ENCODE measurements at regions not wholly inside any gene's neighbourhood (a gene's known extent, or its start where the extent isn't known, plus 50 kb on each side); places are given as distances from the start of the nearest gene placed in this dataset.

GRCh38 chr11:97982512-97982911 is 1038.2 kb upstream of the CNTN5 start:
- FAIRE-seq, result no peak
- no peak for DNase-seq (ENCODE audit: low read depth in 1 of 2, low spot score in 1 of 2)
- Histone ChIP-seq H3K27ac (no peak overlapping the region), H3K9me3 (no peaks in the 10 kb centered on the region), H3K4me1 (no peaks in the 10 kb centered on the region), H3K4me3 (no peak overlapping the region), H3K4me2 (no peak overlapping the region)
- no peak for ATAC-seq
- ChIA-PET POLR2A (no interaction called here), CTCF (no interaction called here)
- no peak for TF ChIP-seq POLR2AphosphoS2 (conservative IDR thresholded peaks at IDR 0.05; ENCODE audit: low read length)
- TF ChIP-seq NR3C1 (IDR thresholded peaks at IDR 0.05), result no peak
- TF ChIP-seq ATOH8 (CRISPR knock-in tag; IDR thresholded peaks at IDR 0.05; ENCODE audit: low read depth), result no peak
- no peak for TF ChIP-seq CEBPB (IDR thresholded peaks at IDR 0.05)
- no peak for TF ChIP-seq FOSL2 (IDR thresholded peaks at IDR 0.05)
- no peak for TF ChIP-seq FOSL2 (CRISPR knock-in tag; IDR thresholded peaks at IDR 0.05)
- TF ChIP-seq JUNB (IDR thresholded peaks at IDR 0.05), result no peak
- no peak for TF ChIP-seq EP300 (IDR thresholded peaks at IDR 0.05)
- no peak for TF ChIP-seq JUN (IDR thresholded peaks at IDR 0.05)
- no peak for TF ChIP-seq HOXA7 (CRISPR knock-in tag; IDR thresholded peaks at IDR 0.05)
- TF ChIP-seq GATA3 (IDR thresholded peaks at IDR 0.05; ENCODE audit: borderline replicate concordance), result no peak
- TF ChIP-seq MAX (IDR thresholded peaks at IDR 0.05), result no peak
- TF ChIP-seq CHD4 (IDR thresholded peaks at IDR 0.05; ENCODE audit: borderline replicate concordance), result no peak
- TF ChIP-seq ZSCAN20 (CRISPR knock-in tag; IDR thresholded peaks at IDR 0.05), result no peak
- no peak for TF ChIP-seq PBX3 (IDR thresholded peaks at IDR 0.05)
- no peak for TF ChIP-seq REST (IDR thresholded peaks at IDR 0.05)
- TF ChIP-seq KDM5A (IDR thresholded peaks at IDR 0.05), result no peak
- TF ChIP-seq NFE2L2 (conservative IDR thresholded peaks at IDR 0.05; ENCODE audit: low read length), result no peak
- TF ChIP-seq FOSB (CRISPR knock-in tag; IDR thresholded peaks at IDR 0.05), result no peak
- 33% methylated on average over 5 of the region's 6 CpGs for WGBS (ENCODE audit: missing lambda C conversion rate)

- WGBS (ENCODE audit: missing lambda C conversion rate), result 57% methylated on average over 2 of the region's 2 CpGs
- Histone ChIP-seq H3K4me1 (no peaks in the 10 kb centered on the region), H3K27ac (no peak overlapping the region), H3K9me3 (no peaks in the 10 kb centered on the region), H3K4me2 (no peak overlapping the region), H3K4me3 (no peak overlapping the region)
- FAIRE-seq (no peak), ATAC-seq (no peak), DNase-seq (ENCODE audit: low read depth in 1 of 2, low spot score in 1 of 2) (no peak)
- POLR2A ChIA-PET, result no interaction called here
- CTCF ChIA-PET, result no interaction called here
- TF ChIP-seq USF2 (IDR thresholded peaks at IDR 0.05) (no peak), NR3C1 (IDR thresholded peaks at IDR 0.05) (no peak), CBX8 (IDR thresholded peaks at IDR 0.05) (no peak), CBX2 (IDR thresholded peaks at IDR 0.05; ENCODE audit: borderline replicate concordance, low read depth) (no peak), CEBPB (IDR thresholded peaks at IDR 0.05) (no peak), MAZ (IDR thresholded peaks at IDR 0.05; ENCODE audit: borderline replicate concordance, low read depth, low read length) (no peak), MAX (IDR thresholded peaks at IDR 0.05) (no peak), CHD2 (IDR thresholded peaks at IDR 0.05; ENCODE audit: low read length, partially characterized antibody) (no peak), FOSB (CRISPR knock-in tag; IDR thresholded peaks at IDR 0.05) (no peak), ELK1 (IDR thresholded peaks at IDR 0.05; ENCODE audit: low read depth, low read length) (no peak), HOXB13 (CRISPR knock-in tag; IDR thresholded peaks at IDR 0.05; ENCODE audit: low read depth) (no peak), PHF8 (IDR thresholded peaks at IDR 0.05; ENCODE audit: borderline replicate concordance, low read depth) (no peak), ATOH8 (CRISPR knock-in tag; IDR thresholded peaks at IDR 0.05; ENCODE audit: low read depth) (no peak), POLR2AphosphoS2 (conservative IDR thresholded peaks at IDR 0.05; ENCODE audit: low read length) (no peak), RNF2 (IDR thresholded peaks at IDR 0.05; ENCODE audit: borderline replicate concordance, low read depth) (no peak), FOXS1 (CRISPR knock-in tag; IDR thresholded peaks at IDR 0.05) (no peak), EHMT2 (IDR thresholded peaks at IDR 0.05; ENCODE audit: low read depth) (no peak), HES2 (IDR thresholded peaks at IDR 0.05) (no peak)
These were observed 1031.6 kb upstream of the CNTN5 start for GRCh38 chr11:97989121-97989520.

All from A549 (cell line).